Lung microvascular endothelial cell (primary cell): ENCODE measurements at regions not wholly inside any gene's neighbourhood (a gene's known extent, or its start where the extent isn't known, plus 50 kb on each side); places are given as distances from the start of the nearest gene placed in this dataset.

Source experiments
- DNase-seq, 2 donors: peaks; one replicate each; pipeline versions ENCODE4 v3.0.0 to v3.0.0-alpha.2; 2010; ENCODE audit warnings: low read depth in 2 of 2

DNA sequence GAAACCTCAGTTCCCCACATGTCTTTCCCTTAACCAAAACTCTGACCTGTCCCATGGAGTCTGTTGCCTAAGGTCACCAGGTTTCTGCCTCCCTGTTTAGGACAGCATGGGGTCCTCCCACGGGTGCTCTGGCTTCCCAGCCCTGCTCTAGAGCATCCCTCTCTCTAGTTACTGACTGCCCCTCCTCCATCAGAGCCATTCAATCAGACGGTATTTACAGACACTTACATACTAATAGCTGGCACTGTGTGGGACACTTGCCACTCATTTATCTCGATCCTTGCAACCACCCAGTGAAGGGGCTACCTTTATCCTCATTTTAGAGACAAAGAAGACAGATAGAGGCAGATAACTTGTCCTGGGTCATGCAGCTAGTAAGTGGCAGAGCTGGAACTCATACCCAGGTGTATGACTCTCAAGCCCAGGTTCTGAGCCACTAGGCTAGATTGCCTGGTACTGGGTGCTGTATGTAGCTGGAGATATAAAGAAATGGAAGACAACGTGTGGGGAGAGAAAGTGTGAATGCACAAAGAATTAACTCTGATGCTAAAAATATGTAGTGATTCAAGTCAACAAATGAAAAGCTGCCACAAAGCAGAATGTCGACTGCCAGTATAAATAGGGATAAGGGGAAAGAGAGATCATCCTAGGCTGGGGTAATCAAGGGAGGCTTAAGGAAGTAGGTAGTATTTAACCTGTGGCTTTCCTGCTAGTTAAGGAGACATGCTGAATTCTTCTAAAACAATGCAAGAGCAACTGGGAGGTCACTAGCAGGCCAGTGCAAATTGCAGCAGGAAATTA, 52.5 kb upstream of the PDE8B start:
- DNase-seq: no peak

DNA sequence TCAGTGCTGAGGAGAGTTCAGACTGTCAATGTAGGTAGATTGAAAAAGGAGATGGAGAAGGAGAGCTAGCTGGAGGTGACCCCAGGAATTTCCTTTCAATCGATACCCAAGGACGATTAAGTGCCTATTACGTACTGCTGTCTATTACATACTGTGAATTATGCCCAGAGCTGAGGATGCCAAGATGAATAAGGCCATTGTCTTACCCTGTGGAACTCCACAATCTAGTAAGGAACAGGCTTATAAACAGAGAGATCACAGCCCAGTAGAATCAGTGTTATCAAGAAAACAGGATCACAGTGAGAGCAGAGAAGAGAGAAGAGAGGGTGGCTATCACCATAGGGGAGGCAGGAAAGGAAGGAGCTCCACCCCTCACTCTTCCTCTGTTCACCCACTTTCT, 54.1 kb upstream of the PDE8B start:
- no peak for DNase-seq

DNA sequence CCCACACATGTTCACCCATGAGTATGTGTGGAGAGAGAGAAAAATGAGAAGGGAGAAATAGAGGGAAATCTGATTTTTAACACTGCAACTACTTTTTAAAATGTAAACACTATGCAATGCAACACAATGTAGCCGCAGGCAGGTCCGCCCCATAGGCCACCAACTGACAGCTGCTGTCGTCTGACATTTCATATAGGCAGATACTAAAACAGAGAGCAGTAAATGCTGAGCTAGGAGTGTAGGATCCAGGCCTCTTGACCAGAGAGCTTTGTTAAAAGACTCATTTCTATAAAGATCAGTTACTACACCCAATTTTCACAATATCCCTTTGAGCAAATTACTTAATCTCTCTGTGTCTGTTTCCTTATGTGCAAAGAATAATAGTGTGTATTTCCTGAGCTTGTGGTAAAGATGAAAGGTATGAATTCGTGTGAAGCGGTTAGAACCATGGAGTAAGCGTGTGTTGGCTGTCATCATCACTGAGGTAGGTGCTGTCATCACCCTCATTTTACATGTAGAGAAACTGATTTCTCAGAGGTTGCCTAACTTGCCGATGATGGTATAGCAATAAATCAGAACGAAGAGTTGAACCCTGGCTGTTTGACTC, 55.2 kb upstream of the PDE8B start:
- DNase-seq: no peak

DNA sequence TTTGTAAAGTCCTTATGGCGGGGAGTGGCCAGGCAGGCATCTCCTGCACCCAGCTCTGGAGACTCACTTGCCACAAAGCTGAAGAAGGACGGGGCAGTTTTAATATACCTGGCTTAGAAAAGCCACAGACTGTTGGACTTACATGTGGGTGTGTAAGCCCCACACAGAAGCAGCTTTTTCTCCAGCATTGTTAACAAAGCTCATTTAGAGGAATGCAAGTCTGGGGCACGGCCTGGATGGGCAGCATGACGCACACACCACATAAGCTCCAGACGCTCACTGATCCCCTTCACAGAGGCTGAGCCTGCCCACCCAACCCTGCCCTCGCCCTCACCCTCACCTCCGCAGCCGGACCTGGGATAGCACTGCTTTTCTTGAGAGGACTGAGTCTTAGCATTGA, 58.0 kb upstream of the PDE8B start:
- DNase-seq: no peak

DNA sequence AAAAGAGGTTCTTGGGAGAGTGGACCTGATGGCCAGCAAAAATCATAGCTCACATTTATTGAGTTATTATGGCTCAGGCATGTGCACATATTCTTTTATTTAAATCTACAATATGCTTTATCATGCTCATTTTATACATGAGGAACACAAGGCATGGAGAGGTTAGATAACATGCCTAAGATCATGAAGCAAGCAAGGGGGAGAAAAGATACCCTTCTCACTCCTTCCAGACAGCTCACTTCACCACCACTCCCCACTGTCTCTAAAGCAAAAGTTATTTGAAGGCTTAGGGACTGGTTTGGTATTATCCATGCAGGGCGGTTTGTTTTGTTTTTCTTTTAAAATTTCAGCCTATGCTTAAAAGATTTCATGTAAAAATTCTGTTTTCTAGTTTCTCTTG, 59.0 kb upstream of the PDE8B start:
- DNase-seq: no peak

DNA sequence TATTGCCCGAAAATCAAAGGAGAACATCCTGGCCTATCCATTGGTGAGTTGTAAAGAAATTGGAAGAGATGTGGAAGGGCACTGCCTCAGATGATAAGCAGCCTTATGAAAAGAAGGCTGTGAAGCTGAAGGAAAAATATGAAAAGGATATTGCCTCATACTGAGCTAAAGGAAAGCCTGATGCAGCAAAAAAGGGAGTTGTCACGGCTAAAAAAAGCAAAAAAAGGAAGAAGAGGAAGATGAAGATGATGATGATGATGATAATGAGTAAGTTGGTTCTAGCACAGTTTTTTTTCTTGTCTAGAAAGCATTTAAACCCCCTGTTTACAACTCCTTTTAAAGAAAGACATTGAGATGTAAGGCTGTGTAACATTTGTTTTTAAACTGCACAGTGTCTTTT, 59.8 kb upstream of the ZBED3 start:
- DNase-seq: no peak

DNA sequence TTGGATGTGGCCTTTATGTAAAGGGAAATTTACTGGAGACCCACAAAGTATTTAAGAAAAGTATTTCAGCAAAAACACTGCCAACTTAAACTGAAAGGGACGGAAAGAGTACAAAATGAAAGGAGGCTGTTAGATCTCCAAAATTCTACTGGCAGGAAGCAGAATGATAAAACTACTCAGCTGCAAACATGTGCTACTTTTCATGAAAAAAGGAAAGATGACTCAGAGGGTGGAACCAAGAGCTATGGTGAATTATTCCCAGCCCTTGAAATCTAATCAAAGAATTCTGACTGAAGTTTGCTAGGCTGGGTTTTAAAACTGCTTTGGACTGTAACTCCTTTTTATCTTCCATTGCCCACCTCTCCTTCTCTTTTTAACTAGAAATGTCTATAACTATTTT, 58.6 kb upstream of the ZBED3 start:
- peak; percentile 15 to 61 for DNase-seq

DNA sequence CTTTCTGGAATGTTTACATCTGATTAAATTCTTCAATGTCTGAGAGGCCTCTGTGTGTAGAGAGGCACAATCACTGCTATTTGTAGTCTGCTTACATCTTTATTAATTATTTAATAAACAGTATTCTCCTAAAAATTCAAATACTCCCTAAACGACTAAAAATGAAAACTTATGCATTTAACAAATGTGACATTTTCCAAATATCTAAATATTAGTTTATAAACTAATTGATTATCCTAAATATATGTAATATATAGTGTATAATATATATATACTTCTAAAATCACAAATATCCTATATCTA, 57.7 kb upstream of the ZBED3 start:
- DNase-seq: no peak

DNA sequence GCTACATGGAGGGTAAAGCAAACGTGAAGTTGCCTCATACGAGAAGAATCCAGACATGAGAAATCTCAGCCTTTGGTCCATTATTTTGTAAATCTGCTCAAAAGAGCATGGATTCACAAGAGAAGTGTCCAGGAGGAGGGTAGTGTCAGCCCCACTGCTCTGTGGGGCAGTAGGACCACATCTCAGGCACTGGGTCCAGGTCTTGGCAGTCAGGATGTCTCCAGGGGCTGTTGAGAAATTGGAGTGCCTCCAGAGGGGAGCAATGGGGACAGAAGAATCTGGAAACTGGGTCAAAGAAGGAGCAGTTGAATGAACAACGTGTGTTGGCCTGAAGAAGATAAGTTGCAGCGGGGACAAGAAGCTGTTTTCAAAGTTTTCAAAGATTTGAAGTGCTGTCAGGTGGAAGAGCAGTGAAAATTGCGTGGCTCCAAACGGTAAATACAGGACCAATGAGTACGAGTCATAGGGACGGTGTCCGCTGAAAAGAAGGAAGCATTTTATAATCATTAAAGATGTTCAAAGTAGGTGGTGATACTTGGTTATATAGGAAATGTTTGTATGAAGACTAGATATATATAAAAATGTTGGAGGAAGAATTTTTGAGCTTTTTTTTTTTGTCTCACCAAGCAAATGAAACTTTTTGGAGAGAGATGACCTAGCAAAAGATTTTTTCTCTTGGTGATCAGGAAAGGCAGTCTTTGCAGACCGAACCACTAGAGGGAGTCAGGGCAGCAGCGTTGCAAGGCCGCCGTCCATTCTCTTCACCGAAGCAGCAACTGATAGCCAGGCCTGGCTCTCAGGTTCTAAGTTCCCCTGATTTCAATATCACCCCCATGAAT, 57.1 kb upstream of the ZBED3 start:
- DNase-seq: peak; percentile 80 to 90

DNA sequence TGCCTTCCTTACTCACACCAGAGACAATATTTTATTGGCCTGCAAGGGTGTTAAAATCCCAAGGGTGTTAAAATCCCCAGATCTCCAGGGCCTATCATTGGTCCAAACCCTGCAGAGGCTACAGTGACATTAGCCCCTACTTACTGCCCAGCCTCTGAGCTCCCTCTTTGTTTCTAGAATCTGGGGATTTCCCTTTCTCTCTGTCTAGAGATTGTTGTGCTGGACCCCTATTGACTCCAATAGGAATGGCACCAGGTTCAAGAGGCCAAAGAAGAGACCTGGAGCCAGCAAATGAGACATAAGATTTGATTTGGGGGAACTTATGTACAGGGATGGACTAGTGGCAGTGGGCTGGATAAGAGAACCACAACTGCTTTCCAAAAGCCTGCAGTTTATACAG, 53.3 kb upstream of the ZBED3 start:
- no peak for DNase-seq

DNA sequence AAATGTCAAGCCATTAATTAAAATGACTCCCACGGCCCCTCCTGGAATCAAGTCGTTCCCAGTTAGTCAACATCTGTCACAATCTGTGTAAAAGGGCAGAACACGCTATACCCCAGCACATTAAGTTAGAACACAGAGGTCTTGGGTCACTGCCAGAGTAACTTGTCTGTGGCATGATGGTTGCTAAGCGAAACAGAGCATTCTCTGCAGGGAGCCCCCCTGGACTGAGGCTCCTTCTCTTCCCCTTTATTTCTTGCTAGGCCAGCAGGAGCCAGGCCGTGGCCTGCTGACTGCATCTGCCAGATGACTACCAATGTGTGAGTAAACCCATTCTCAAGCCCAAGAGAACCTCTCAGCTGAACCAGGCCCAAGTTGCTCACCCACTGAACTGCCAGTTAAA, 51.9 kb upstream of the ZBED3 start:
- peak in 1 of 2 donors; percentile 12 for DNase-seq
